ENCODE measurements at regions not wholly inside any gene's neighbourhood (a gene's known extent, or its start where the extent isn't known, plus 50 kb on each side); places are given as distances from the start of the nearest gene placed in this dataset.

GRCh38 chrX:39452401-39452800, 645.4 kb downstream of the BCOR start:
- no peak for DNase-seq

GRCh38 chrX:39453889-39454621, 643.7 kb downstream of the BCOR start:
- DNase-seq = no peak

GRCh38 chrX:39456894-39457604, 640.7 kb downstream of the BCOR start:
- no peak for DNase-seq

GRCh38 chrX:39458779-39459178, 639.0 kb downstream of the BCOR start:
- DNase-seq = no peak

- DNase-seq = no peak
Measured at GRCh38 chrX:39459204-39459603, 638.6 kb downstream of the BCOR start.

GRCh38 chrX:39459952-39460351, 637.8 kb downstream of the BCOR start:
- DNase-seq = no peak

GRCh38 chrX:39460499-39460898, 637.3 kb downstream of the BCOR start:
- no peak for DNase-seq

GRCh38 chrX:39462835-39463234, 634.9 kb downstream of the BCOR start:
- DNase-seq = no peak

GRCh38 chrX:39464253-39464652, 633.5 kb downstream of the BCOR start:
- DNase-seq = no peak

- no peak for DNase-seq
Measured at GRCh38 chrX:39465467-39465866, 632.3 kb downstream of the BCOR start.

GRCh38 chrX:39465906-39466305, 631.9 kb downstream of the BCOR start:
- no peak for DNase-seq

GRCh38 chrX:39469126-39469525, 628.6 kb downstream of the BCOR start:
- DNase-seq = no peak

- no peak for DNase-seq
Measured at GRCh38 chrX:39470588-39471407, 627.0 kb downstream of the BCOR start.

GRCh38 chrX:39472161-39472560, 625.6 kb downstream of the BCOR start:
- DNase-seq = no peak

- no peak for DNase-seq
Measured at GRCh38 chrX:39473812-39474211, 623.9 kb downstream of the BCOR start.

GRCh38 chrX:39475372-39475771, 622.4 kb downstream of the BCOR start:
- no peak for DNase-seq

- DNase-seq = no peak
Measured at GRCh38 chrX:39476604-39477021, 621.1 kb downstream of the BCOR start.

- DNase-seq = no peak
Measured at GRCh38 chrX:39477031-39477761, 620.6 kb downstream of the BCOR start.

GRCh38 chrX:39477762-39478120, 620.0 kb downstream of the BCOR start:
- DNase-seq = no peak

- no peak for DNase-seq
Measured at GRCh38 chrX:39479856-39480255, 617.9 kb downstream of the BCOR start.

GRCh38 chrX:39480963-39481362, 616.8 kb downstream of the BCOR start:
- no peak for DNase-seq

- DNase-seq = no peak
Measured at GRCh38 chrX:39481621-39482020, 616.1 kb downstream of the BCOR start.

Measured in T-helper 9 cell (primary cell).